Right atrium auricular region (tissue), 2 donors: ENCODE measurements at regions not wholly inside any gene's neighbourhood (a gene's known extent, or its start where the extent isn't known, plus 50 kb on each side); places are given as distances from the start of the nearest gene placed in this dataset.

Experiments
- DNase-seq: peaks from one replicate; pipeline ENCODE4 v3.0.0-alpha.2; 2019; ENCODE audit warnings: low spot score
- H3K27ac ChIP-seq, 2 donors: fragments of 200-600 bp; sonication (generic); 1 replicate in 1 of 2; 2 replicates in 1 of 2; pipeline ENCODE4 v1.5.1; 2016 to 2019
- H3K27me3 ChIP-seq, 2 donors: fragments of 200-600 bp; sonication (generic); one replicate each; pipeline versions ENCODE4 v1.5.1 to v1.6.0; 2017 to 2019
- H3K36me3 ChIP-seq: fragments of 200-600 bp; sonication (generic); one replicate; pipeline ENCODE4 v1.5.1; 2016
- H3K4me1 ChIP-seq, 2 donors: fragments of 200-600 bp; sonication (generic); one replicate each; pipeline versions ENCODE4 v1.5.1 to v1.6.0; 2017 to 2019
- H3K4me3 ChIP-seq, 2 donors: fragments of 200-600 bp; sonication (generic); 1 replicate in 1 of 2; 2 replicates in 1 of 2; pipeline ENCODE4 v1.5.1; 2017 to 2019; ENCODE audit warnings: mild to moderate bottlenecking in 1 of 2, moderate library complexity in 1 of 2
- H3K9me3 ChIP-seq, 2 donors: fragments of 200-600 bp; sonication (generic); one replicate each; pipeline ENCODE4 v1.5.1; 2019
- CTCF ChIP-seq, 2 donors: fragments of 200-600 bp; sonication (generic); IDR thresholded peaks; one replicate each; pipeline ENCODE4 v1.5.1; 2019; ENCODE audit warnings: antibody characterized with exemption in 2 of 2

GRCh38 chr3:148070041-148070440 lies 627.7 kb upstream of the AGTR1 start:
- H3K9me3 ChIP-seq, result no peaks in the 10 kb centered on the region
- no peaks in the 10 kb centered on the region for H3K27me3 ChIP-seq
- no peaks in the 10 kb centered on the region for H3K36me3 ChIP-seq
- H3K4me3 ChIP-seq, result no peak overlapping the region
- H3K27ac ChIP-seq, result no peak overlapping the region
- no peak for TF ChIP-seq CTCF (IDR thresholded peaks at IDR 0.05)
- H3K4me1 ChIP-seq, result no peaks in the 10 kb centered on the region
- DNase-seq, result no peak

GRCh38 chr3:148073721-148074456 lies 623.8 kb upstream of the AGTR1 start:
- H3K9me3 ChIP-seq, result no peaks in the 10 kb centered on the region
- H3K4me1 ChIP-seq, result peaks cover 0 to 2% of the 10 kb centered on the region in 2 donors
- no peak overlapping the region for H3K4me3 ChIP-seq
- no peaks in the 10 kb centered on the region for H3K36me3 ChIP-seq
- no peak overlapping the region for H3K27ac ChIP-seq
- no peak for TF ChIP-seq CTCF (IDR thresholded peaks at IDR 0.05)
- DNase-seq, result no peak
- no peaks in the 10 kb centered on the region for H3K27me3 ChIP-seq

GRCh38 chr3:148074946-148075345 lies 622.8 kb upstream of the AGTR1 start:
- no peak for TF ChIP-seq CTCF (IDR thresholded peaks at IDR 0.05)
- H3K4me1 ChIP-seq, result peaks cover 0 to 8% of the 10 kb centered on the region in 2 donors
- no peaks in the 10 kb centered on the region for H3K27me3 ChIP-seq
- no peak for DNase-seq
- H3K9me3 ChIP-seq, result no peaks in the 10 kb centered on the region
- H3K4me3 ChIP-seq, result no peak overlapping the region
- H3K27ac ChIP-seq, result no peak overlapping the region
- no peaks in the 10 kb centered on the region for H3K36me3 ChIP-seq

DNA sequence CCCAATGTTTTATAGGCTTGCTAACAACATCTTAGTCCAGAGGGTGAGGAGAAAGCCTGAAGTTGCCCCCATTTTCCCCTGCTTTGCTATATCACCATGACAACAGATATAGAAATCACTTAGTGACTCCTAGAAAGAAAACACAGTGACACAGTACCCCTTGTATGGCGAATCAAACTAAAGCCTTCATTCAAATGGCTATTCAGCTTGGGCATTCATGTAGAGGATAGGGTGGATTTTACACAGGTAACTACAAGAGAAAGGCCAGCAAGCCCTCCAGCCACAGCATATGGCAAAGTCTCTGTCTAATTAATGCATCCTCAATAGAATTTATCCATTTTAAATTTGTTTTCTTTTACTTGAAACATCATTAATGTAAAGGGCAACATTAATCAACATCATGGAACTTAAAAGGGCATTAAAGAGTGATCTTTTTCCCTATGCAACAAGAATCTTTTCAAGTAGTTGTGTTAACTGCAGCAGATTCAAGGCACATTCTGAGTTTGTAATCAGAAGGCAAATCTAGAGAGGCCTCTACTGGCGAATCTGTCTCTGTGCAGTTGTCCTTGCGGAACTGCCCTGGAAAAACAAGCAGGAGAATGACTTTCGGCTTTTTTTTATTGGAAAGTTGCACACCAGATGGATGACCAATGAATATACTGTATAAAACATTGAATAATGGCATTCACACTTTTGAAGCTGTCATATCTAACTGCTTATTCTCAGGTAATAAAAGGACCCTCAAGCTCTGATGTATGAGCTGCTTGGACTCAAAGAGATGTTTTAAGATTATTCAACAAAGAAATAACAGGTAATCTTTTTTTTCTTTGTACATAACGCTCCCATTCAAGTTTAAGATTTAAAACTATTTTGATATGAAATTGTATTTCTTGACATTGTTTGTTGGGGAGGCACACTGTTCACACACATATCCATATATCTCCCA lies 621.7 kb upstream of the AGTR1 start:
- no peaks in the 10 kb centered on the region for H3K27me3 ChIP-seq
- TF ChIP-seq CTCF (IDR thresholded peaks at IDR 0.05), result peak; percentile 45 to 74
- H3K9me3 ChIP-seq, result no peaks in the 10 kb centered on the region
- DNase-seq, result no peak
- H3K36me3 ChIP-seq, result no peaks in the 10 kb centered on the region
- H3K4me1 ChIP-seq, result peaks cover 0 to 8% of the 10 kb centered on the region in 2 donors
- no peak overlapping the region for H3K27ac ChIP-seq
- no peak overlapping the region for H3K4me3 ChIP-seq

GRCh38 chr3:148077318-148077923 lies 620.3 kb upstream of the AGTR1 start:
- Histone ChIP-seq H3K27me3 (no peaks in the 10 kb centered on the region), H3K4me1 (peaks cover 0 to 8% of the 10 kb centered on the region in 2 donors), H3K9me3 (no peaks in the 10 kb centered on the region), H3K4me3 (no peak overlapping the region), H3K27ac (no peak overlapping the region), H3K36me3 (no peaks in the 10 kb centered on the region)
- DNase-seq, result no peak
- peak; percentile 40 to 64 for TF ChIP-seq CTCF (IDR thresholded peaks at IDR 0.05)
